ENCODE measurements at regions not wholly inside any gene's neighbourhood (a gene's known extent, or its start where the extent isn't known, plus 50 kb on each side); places are given as distances from the start of the nearest gene placed in this dataset.
"Not testable (repeated sequence)": the region's sequence is repeated elsewhere in the genome, so short reads cannot be mapped to it uniquely, and the experiment has no call there.

DNA sequence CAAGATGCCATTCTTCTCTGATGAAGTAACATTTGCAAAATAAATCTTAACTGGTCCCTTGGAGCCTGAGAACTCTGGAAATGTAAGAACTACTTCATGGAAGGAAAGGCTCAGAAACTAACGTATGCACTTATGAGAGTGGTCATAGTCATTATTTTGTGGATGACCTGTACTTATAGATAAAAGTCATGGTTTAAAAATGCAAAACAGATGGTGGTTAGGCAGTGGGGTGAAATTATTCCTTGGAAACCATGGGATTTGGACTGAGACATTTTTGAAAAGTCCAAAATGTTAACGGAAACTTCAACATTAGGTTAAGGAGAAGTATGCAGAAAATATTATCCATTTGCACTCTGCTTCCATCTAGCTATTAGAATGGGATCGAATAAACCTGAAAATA lies 223.0 kb downstream of the ICOS start:
- no peak for DNase-seq (ENCODE audit: low read depth, low spot score)
- Histone ChIP-seq H3K9ac (ENCODE audit: insufficient read length) (no peak overlapping the region), H3K36me3 (ENCODE audit: insufficient read depth, low read length) (no peaks in the 10 kb centered on the region), H3K4me3 (no peak overlapping the region), H3K9me3 (ENCODE audit: low read depth, low read length) (no peaks in the 10 kb centered on the region), H3K27ac (no peak overlapping the region)
- TF ChIP-seq EZH2 (IDR thresholded peaks at IDR 0.05), result no peak
- TF ChIP-seq FOXP2 (optimal IDR thresholded peaks at IDR 0.05; ENCODE audit: control extremely low read depth, extremely low read length, insufficient read depth), result no peak

DNA sequence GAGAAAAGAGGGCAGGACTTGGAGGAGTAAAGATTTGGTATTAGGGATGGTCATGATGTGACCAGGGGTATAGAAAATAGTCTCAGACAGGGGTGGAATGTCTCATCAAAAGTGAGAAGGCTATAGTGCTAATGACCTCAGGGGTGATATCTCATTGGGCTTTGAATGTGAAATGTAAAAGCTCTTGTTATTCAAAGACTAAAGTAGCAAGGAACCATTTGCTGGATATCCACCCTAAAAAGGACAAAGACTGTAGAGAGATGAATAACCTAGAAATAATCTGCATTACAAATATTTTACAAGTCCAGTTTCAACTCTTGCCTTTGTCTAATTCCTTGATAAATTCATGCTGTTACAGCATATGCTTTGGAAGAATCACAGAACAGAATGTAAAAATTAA lies 224.4 kb downstream of the ICOS start:
- H3K36me3 ChIP-seq (ENCODE audit: insufficient read depth, low read length), result no peaks in the 10 kb centered on the region
- no peaks in the 10 kb centered on the region for H3K9me3 ChIP-seq (ENCODE audit: low read depth, low read length)
- H3K9ac ChIP-seq (ENCODE audit: insufficient read length), result no peak overlapping the region
- TF ChIP-seq EZH2 (IDR thresholded peaks at IDR 0.05) (no peak), FOXP2 (optimal IDR thresholded peaks at IDR 0.05; ENCODE audit: control extremely low read depth, extremely low read length, insufficient read depth) (no peak), POLR2AphosphoS5 (IDR thresholded peaks at IDR 0.05; ENCODE audit: borderline replicate concordance, low read depth, low read length) (no peak)
- no peak overlapping the region for H3K27ac ChIP-seq
- H3K4me3 ChIP-seq, result no peak overlapping the region
- DNase-seq (ENCODE audit: low read depth, low spot score), result no peak

DNA sequence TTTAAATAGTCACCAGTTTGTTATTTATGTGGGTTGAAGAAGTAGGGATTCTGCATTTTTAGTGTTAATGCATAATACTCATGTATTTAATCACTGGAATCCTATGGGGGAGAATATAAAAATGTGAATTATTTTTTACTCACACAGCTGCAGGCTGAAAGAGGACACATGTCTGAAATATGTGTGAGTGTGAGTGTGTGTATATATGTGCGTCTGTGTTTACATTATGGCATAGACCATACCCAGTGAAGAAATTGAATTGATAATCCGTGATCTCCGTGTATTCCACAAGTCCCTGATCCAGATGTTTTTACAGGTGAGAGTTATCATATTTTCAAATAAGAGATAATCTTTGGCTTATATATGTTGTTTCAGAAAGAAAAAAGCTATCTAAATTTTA lies 225.3 kb downstream of the ICOS start:
- Histone ChIP-seq H3K4me3 (no peak overlapping the region), H3K27ac (no peak overlapping the region), H3K9me3 (ENCODE audit: low read depth, low read length) (no peaks in the 10 kb centered on the region), H3K36me3 (ENCODE audit: insufficient read depth, low read length) (no peaks in the 10 kb centered on the region), H3K9ac (ENCODE audit: insufficient read length) (no peak overlapping the region)
- DNase-seq (ENCODE audit: low read depth, low spot score), result no peak
- TF ChIP-seq POLR2AphosphoS5 (IDR thresholded peaks at IDR 0.05; ENCODE audit: borderline replicate concordance, low read depth, low read length), result no peak
- no peak for TF ChIP-seq FOXP2 (optimal IDR thresholded peaks at IDR 0.05; ENCODE audit: control extremely low read depth, extremely low read length, insufficient read depth)
- TF ChIP-seq EZH2 (IDR thresholded peaks at IDR 0.05), result no peak

DNA sequence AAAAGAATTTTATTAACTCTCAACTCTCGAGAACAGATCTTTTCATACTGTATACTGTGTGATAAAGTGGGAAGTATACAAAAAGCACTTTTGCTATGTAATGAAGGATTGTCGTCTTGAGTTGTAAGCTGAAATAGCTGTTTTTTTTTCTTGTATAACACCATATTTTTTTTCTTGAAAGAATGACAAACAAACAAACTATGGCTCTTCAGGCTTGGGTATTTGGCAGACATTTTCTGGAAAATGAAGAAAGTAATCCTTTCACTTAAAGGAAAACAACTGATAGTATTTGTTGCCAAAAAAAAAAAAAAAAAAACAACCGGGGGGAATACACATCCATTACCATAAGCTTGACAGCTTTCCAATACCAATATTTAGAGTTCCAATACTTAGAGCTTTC lies 230.4 kb downstream of the ICOS start:
- no peak overlapping the region for H3K27ac ChIP-seq
- no peak overlapping the region for H3K9ac ChIP-seq (ENCODE audit: insufficient read length)
- H3K36me3 ChIP-seq (ENCODE audit: insufficient read depth, low read length), result no peaks in the 10 kb centered on the region
- TF ChIP-seq POLR2AphosphoS5 (IDR thresholded peaks at IDR 0.05; ENCODE audit: borderline replicate concordance, low read depth, low read length) (no peak), EZH2 (IDR thresholded peaks at IDR 0.05) (no peak), FOXP2 (optimal IDR thresholded peaks at IDR 0.05; ENCODE audit: control extremely low read depth, extremely low read length, insufficient read depth) (no peak)
- H3K4me3 ChIP-seq, result no peak overlapping the region
- no peak for DNase-seq (ENCODE audit: low read depth, low spot score)
- no peaks in the 10 kb centered on the region for H3K9me3 ChIP-seq (ENCODE audit: low read depth, low read length)

DNA sequence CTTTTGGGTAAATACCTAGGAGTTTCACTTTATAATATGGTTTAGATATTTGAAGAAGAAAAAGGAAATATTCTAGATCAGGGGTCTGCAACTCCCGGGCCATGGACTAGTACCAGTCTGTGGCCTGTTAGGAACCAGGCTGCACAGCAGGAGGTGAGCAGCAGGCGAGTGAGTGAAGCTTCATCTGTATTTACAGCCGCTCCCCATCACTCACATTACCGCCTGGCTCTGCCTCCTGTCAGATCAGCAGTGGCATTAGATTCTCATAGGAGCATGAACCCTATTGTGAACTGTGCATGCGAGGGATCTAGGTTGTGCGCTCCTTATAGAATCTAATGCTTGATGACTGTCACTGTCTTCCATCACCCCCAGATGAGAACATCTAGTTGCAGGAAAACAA lies 231.1 kb downstream of the ICOS start:
- H3K9ac ChIP-seq (ENCODE audit: insufficient read length); H3K4me3 ChIP-seq; DNase-seq (ENCODE audit: low read depth, low spot score); H3K36me3 ChIP-seq (ENCODE audit: insufficient read depth, low read length); H3K9me3 ChIP-seq (ENCODE audit: low read depth, low read length); H3K27ac ChIP-seq: not testable (repeated sequence)

DNA sequence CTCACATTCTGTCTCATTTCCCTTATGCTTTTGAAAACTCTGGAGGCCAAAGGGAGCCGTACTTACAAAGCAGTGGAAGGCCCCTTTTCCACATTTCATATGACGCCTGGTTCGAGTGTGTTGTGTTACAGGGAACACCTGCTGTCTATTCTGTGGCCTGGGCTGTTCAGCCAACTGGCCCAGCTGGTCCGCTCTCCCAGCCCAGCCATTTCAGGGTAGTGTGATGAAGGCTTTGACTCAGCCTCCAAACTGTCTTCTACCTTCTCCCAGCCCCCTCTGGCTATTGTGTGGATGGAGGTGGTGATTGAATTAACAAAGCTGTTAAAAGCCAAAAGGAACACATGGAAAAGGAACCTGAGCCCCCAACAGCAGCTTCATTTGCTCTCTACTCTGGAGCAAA lies 233.8 kb downstream of the ICOS start:
- H3K9ac ChIP-seq (ENCODE audit: insufficient read length), result no peak overlapping the region
- TF ChIP-seq FOXP2 (optimal IDR thresholded peaks at IDR 0.05; ENCODE audit: control extremely low read depth, extremely low read length, insufficient read depth) (no peak), POLR2AphosphoS5 (IDR thresholded peaks at IDR 0.05; ENCODE audit: borderline replicate concordance, low read depth, low read length) (no peak), EZH2 (IDR thresholded peaks at IDR 0.05) (no peak)
- no peaks in the 10 kb centered on the region for H3K36me3 ChIP-seq (ENCODE audit: insufficient read depth, low read length)
- no peaks in the 10 kb centered on the region for H3K9me3 ChIP-seq (ENCODE audit: low read depth, low read length)
- H3K27ac ChIP-seq, result no peak overlapping the region
- no peak overlapping the region for H3K4me3 ChIP-seq
- no peak for DNase-seq (ENCODE audit: low read depth, low spot score)

DNA sequence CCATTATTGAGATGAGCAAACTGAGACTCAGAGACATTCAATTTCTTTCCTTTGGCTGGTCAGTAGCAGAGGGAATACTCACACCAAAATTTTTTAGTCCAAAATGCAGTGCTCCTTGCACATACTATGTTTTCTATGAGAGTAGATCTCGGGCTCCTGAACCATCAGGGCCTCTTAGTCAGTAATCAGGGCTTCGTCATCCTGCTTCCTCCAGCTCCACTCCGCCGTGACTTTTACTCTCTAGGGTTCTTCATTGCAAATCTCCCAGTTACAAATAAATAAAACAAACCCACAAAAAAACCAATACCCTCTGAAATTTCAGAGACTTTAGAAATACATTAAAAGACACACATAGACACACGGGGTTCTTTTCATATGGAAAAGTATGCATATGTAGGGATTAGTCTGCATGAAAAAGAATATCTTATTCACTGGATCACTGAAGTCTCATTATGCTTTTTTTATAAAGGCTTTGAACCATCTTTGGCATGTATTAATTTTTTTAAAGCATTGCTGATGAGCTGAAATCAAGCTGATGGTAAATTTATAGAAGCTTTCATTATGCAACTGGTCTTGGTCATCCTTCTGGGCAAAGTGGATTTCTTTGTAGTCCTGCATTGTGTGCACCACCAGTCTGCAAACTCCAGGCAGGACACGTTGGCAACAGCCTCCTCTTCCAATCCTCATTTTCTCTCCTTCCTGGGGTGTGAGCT lies 235.0 kb downstream of the ICOS start:
- Histone ChIP-seq H3K4me3 (no peak overlapping the region), H3K27ac (no peak overlapping the region)

DNA sequence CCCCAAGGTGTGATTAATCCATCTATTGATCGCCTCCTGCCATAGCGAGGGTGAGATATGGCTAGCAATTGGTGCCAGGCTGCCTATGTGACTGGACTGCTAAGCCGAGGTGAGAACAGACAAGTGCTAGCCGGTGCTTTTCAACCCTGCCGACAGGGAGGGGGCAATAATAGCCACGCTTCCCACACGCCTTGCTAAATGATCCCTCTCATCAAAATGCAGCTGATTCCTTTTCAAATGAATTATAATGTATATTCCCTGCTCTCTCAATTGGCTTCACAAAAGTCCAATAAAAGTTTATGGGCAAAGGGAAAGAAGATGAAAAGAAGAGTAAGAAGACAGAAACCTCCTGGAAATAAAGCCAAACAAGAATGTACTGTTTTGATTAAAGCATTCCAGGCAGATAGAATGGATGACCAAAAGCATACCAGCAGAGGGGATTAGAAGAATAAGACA lies 235.6 kb downstream of the ICOS start:
- no peak for DNase-seq (ENCODE audit: low read depth, low spot score)
- no peak for TF ChIP-seq EZH2 (IDR thresholded peaks at IDR 0.05)
- TF ChIP-seq POLR2AphosphoS5 (IDR thresholded peaks at IDR 0.05; ENCODE audit: borderline replicate concordance, low read depth, low read length), result no peak
- no peak for TF ChIP-seq FOXP2 (optimal IDR thresholded peaks at IDR 0.05; ENCODE audit: control extremely low read depth, extremely low read length, insufficient read depth)
- Histone ChIP-seq H3K9me3 (ENCODE audit: low read depth, low read length) (no peaks in the 10 kb centered on the region), H3K36me3 (ENCODE audit: insufficient read depth, low read length) (no peaks in the 10 kb centered on the region), H3K9ac (ENCODE audit: insufficient read length) (no peak overlapping the region), H3K4me3 (no peak overlapping the region), H3K27ac (no peak overlapping the region)

More for the DNA sequence above, 235.0 kb downstream of the ICOS start:
- TF ChIP-seq FOXP2 (optimal IDR thresholded peaks at IDR 0.05; ENCODE audit: control extremely low read depth, extremely low read length, insufficient read depth), result no peak
- TF ChIP-seq EZH2 (IDR thresholded peaks at IDR 0.05), result no peak
- no peak for TF ChIP-seq POLR2AphosphoS5 (IDR thresholded peaks at IDR 0.05; ENCODE audit: borderline replicate concordance, low read depth, low read length)
- DNase-seq (ENCODE audit: low read depth, low spot score), result no peak
- H3K9me3 ChIP-seq (ENCODE audit: low read depth, low read length), result no peaks in the 10 kb centered on the region
- H3K36me3 ChIP-seq (ENCODE audit: insufficient read depth, low read length), result no peaks in the 10 kb centered on the region
- no peak overlapping the region for H3K9ac ChIP-seq (ENCODE audit: insufficient read length)

DNA sequence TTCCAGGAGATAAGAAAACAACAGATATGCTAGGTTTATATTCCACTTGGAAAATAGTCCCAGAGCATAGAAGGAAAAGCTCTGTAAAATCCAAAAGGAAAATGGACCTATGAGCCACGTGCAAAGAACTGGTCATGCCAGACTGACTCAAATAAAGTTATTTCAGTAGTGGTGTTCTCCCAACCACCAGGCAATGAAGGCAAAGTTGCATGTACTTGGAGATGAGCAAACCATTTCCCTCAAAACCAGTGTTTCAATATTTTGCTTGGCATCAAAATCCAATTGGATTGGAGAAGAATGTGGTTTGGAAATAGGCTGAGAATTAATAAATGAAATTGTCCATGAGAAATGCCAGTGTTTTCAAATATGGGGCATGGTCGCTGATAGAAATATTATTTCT lies 237.5 kb downstream of the ICOS start:
- Histone ChIP-seq H3K9me3 (ENCODE audit: low read depth, low read length) (no peaks in the 10 kb centered on the region), H3K36me3 (ENCODE audit: insufficient read depth, low read length) (no peaks in the 10 kb centered on the region), H3K4me3 (no peak overlapping the region), H3K27ac (no peak overlapping the region), H3K9ac (ENCODE audit: insufficient read length) (no peak overlapping the region)
- DNase-seq (ENCODE audit: low read depth, low spot score), result no peak
- TF ChIP-seq FOXP2 (optimal IDR thresholded peaks at IDR 0.05; ENCODE audit: control extremely low read depth, extremely low read length, insufficient read depth), result no peak
- TF ChIP-seq EZH2 (IDR thresholded peaks at IDR 0.05), result no peak
